Gastroesophageal sphincter (tissue), 3 donors: ENCODE measurements at regions not wholly inside any gene's neighbourhood (a gene's known extent, or its start where the extent isn't known, plus 50 kb on each side); places are given as distances from the start of the nearest gene placed in this dataset.

Experiments used
- EP300 ChIP-seq: sonication (generic); formaldehyde crosslinking; IDR thresholded peaks from one replicate; pipeline ENCODE4 v1.6.1; 2017; ENCODE audit warnings: antibody characterized with exemption, mild to moderate bottlenecking
- POLR2A ChIP-seq, 2 donors: fragments of 450-650 bp; IDR thresholded peaks; one replicate each; pipeline ENCODE4 v1.6.1; 2017; ENCODE audit warnings: antibody characterized with exemption in 2 of 2, mild to moderate bottlenecking in 2 of 2, moderate library complexity in 1 of 2
- TF ChIP-seq, protein P1 (sequence below), 4 experiments: fragments of 200-600 bp in 2 of 4; fragments of 450-650 bp in 2 of 4; sonication (generic) in 1 of 4; IDR thresholded peaks; one replicate each; pipeline ENCODE4 v1.5.1; 2017 to 2019; ENCODE audit warnings: antibody characterized with exemption in 4 of 4, mild to moderate bottlenecking in 2 of 4, moderate library complexity in 2 of 4

DNA sequence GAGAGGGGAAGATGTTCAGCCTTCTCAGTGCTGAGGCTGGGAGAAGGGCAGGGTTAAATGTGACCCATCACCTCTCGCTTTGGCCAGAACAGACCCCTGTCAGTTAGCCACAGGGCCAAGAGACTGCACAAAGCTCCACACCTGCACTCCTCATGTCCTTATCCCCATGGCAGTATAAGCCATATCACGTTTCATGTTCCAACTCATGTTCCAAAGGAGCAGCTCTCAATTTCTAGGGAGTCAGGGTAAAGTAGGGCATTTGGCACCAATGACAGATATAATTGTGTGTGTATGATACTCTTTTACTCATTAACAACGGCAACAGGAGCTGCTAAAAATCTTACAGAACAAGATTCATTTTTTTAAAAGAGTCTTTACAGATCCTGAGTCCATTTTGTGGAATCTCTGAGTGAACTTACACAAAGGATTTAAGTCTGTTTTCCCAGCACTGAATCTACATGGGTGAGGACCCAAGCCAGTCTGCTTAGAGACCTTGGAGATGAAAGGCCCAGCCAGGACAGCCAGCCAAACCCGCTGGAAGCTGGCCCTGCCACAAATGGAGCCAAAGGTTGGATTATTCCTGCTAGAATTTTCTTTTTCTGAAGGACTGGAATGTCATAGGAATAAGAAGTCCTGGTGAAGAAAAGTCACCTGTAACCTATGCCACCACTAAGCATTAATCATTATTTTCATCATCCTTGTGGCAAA lies 129.1 kb upstream of the SMAD1 start:
- TF ChIP-seq, protein P1, sequence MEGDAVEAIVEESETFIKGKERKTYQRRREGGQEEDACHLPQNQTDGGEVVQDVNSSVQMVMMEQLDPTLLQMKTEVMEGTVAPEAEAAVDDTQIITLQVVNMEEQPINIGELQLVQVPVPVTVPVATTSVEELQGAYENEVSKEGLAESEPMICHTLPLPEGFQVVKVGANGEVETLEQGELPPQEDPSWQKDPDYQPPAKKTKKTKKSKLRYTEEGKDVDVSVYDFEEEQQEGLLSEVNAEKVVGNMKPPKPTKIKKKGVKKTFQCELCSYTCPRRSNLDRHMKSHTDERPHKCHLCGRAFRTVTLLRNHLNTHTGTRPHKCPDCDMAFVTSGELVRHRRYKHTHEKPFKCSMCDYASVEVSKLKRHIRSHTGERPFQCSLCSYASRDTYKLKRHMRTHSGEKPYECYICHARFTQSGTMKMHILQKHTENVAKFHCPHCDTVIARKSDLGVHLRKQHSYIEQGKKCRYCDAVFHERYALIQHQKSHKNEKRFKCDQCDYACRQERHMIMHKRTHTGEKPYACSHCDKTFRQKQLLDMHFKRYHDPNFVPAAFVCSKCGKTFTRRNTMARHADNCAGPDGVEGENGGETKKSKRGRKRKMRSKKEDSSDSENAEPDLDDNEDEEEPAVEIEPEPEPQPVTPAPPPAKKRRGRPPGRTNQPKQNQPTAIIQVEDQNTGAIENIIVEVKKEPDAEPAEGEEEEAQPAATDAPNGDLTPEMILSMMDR (IDR thresholded peaks at IDR 0.05): no peak
- TF ChIP-seq POLR2A (IDR thresholded peaks at IDR 0.05) (no peak), EP300 (no peak)
